ENCODE measurements at regions not wholly inside any gene's neighbourhood (a gene's known extent, or its start where the extent isn't known, plus 50 kb on each side); places are given as distances from the start of the nearest gene placed in this dataset.

- TF ChIP-seq, protein P1, sequence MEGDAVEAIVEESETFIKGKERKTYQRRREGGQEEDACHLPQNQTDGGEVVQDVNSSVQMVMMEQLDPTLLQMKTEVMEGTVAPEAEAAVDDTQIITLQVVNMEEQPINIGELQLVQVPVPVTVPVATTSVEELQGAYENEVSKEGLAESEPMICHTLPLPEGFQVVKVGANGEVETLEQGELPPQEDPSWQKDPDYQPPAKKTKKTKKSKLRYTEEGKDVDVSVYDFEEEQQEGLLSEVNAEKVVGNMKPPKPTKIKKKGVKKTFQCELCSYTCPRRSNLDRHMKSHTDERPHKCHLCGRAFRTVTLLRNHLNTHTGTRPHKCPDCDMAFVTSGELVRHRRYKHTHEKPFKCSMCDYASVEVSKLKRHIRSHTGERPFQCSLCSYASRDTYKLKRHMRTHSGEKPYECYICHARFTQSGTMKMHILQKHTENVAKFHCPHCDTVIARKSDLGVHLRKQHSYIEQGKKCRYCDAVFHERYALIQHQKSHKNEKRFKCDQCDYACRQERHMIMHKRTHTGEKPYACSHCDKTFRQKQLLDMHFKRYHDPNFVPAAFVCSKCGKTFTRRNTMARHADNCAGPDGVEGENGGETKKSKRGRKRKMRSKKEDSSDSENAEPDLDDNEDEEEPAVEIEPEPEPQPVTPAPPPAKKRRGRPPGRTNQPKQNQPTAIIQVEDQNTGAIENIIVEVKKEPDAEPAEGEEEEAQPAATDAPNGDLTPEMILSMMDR (IDR thresholded peaks at IDR 0.05 in 8 of 11, conservative IDR thresholded peaks at IDR 0.05 in 3 of 11) = no peak
- no peak for TF ChIP-seq POLR2A (IDR thresholded peaks at IDR 0.05)
Observed at GRCh38 chr10:125219776-125220175, 59.4 kb upstream of the CTBP2 start.
